RPMI8226 (cell line): ENCODE measurements at regions not wholly inside any gene's neighbourhood (a gene's known extent, or its start where the extent isn't known, plus 50 kb on each side); places are given as distances from the start of the nearest gene placed in this dataset.
A peak's percentile ranks its signal among the peaks of the same experiment; 100 is the strongest.

Experiments
- DNase-seq: peaks from one replicate; pipeline ENCODE4 v3.0.0-alpha.2; 2015

- no peak for DNase-seq
Measured at GRCh38 chr3:102161384-102162006, 273.3 kb upstream of the ZPLD1 start.

- DNase-seq: no peak
Measured at GRCh38 chr3:102162251-102162650, 272.6 kb upstream of the ZPLD1 start.

- DNase-seq: no peak
Measured at GRCh38 chr3:102163039-102163817, 271.6 kb upstream of the ZPLD1 start.

GRCh38 chr3:102163818-102164154 lies 271.0 kb upstream of the ZPLD1 start:
- DNase-seq: no peak

GRCh38 chr3:102165367-102165766 lies 269.4 kb upstream of the ZPLD1 start:
- peak; percentile 3 for DNase-seq

GRCh38 chr3:102169915-102170479 lies 264.8 kb upstream of the ZPLD1 start:
- DNase-seq: no peak

- DNase-seq: no peak
Measured at GRCh38 chr3:102170545-102170944, 264.3 kb upstream of the ZPLD1 start.

- no peak for DNase-seq
Measured at GRCh38 chr3:102174312-102174712, 260.5 kb upstream of the ZPLD1 start.

- DNase-seq: no peak
Measured at GRCh38 chr3:102174832-102175374, 259.9 kb upstream of the ZPLD1 start.

GRCh38 chr3:102176333-102177050 lies 258.3 kb upstream of the ZPLD1 start:
- no peak for DNase-seq

- no peak for DNase-seq
Measured at GRCh38 chr3:102177075-102177755, 257.6 kb upstream of the ZPLD1 start.

GRCh38 chr3:102178817-102179216 lies 256.0 kb upstream of the ZPLD1 start:
- DNase-seq: no peak

- DNase-seq: no peak
Measured at GRCh38 chr3:102179326-102180177, 255.3 kb upstream of the ZPLD1 start.

- no peak for DNase-seq
Measured at GRCh38 chr3:102180280-102180931, 254.4 kb upstream of the ZPLD1 start.

GRCh38 chr3:102181175-102181920 lies 253.5 kb upstream of the ZPLD1 start:
- DNase-seq: no peak

- DNase-seq: no peak
Measured at GRCh38 chr3:102182162-102182561, 252.7 kb upstream of the ZPLD1 start.

- no peak for DNase-seq
Measured at GRCh38 chr3:102183186-102183585, 251.6 kb upstream of the ZPLD1 start.

- no peak for DNase-seq
Measured at GRCh38 chr3:102183623-102184022, 251.2 kb upstream of the ZPLD1 start.

GRCh38 chr3:102189541-102189940 lies 245.3 kb upstream of the ZPLD1 start:
- DNase-seq: no peak

- no peak for DNase-seq
Measured at GRCh38 chr3:102189956-102190723, 244.7 kb upstream of the ZPLD1 start.
